Left ventricle myocardium inferior (tissue), 1 donor: ENCODE measurements at regions not wholly inside any gene's neighbourhood (a gene's known extent, or its start where the extent isn't known, plus 50 kb on each side); places are given as distances from the start of the nearest gene placed in this dataset.

Experiments used
- DNase-seq: peaks from one replicate; pipeline ENCODE4 v3.0.0-alpha.2; 2020
- H3K27ac ChIP-seq: fragments of 200-600 bp; replicated peaks from 2 replicates; pipeline ENCODE4 v1.8.0; 2021
- H3K27me3 ChIP-seq: fragments of 200-600 bp; 2 replicates; pipeline ENCODE4 v1.8.0; 2021; ENCODE audit warnings: low read depth
- H3K36me3 ChIP-seq: fragments of 200-600 bp; 2 replicates; pipeline ENCODE4 v1.8.0; 2021
- H3K4me1 ChIP-seq: fragments of 200-600 bp; 2 replicates; pipeline ENCODE4 v1.8.0; 2021
- H3K4me3 ChIP-seq: fragments of 200-600 bp; 2 replicates; pipeline ENCODE4 v1.8.0; 2021; ENCODE audit warnings: mild to moderate bottlenecking, moderate library complexity
- H3K9me3 ChIP-seq: fragments of 200-600 bp; replicated peaks from 2 replicates; pipeline ENCODE4 v1.8.0; 2021
- intact Hi-C: fragments of 100-400 bp; cut with micrococcal nuclease; formaldehyde crosslinking; loops from one replicate; pipeline ENCODE4 v1.11.0; 2022
- TF ChIP-seq, protein P1 (sequence below): fragments of 200-600 bp; IDR thresholded peaks from 2 replicates; pipeline ENCODE4 v1.8.0; 2021; ENCODE audit warnings: antibody characterized with exemption, mild to moderate bottlenecking, borderline replicate concordance
- donor health status: DM: no; HTN: yes; CAD: no; lungs with severe emphysema.

DNA sequence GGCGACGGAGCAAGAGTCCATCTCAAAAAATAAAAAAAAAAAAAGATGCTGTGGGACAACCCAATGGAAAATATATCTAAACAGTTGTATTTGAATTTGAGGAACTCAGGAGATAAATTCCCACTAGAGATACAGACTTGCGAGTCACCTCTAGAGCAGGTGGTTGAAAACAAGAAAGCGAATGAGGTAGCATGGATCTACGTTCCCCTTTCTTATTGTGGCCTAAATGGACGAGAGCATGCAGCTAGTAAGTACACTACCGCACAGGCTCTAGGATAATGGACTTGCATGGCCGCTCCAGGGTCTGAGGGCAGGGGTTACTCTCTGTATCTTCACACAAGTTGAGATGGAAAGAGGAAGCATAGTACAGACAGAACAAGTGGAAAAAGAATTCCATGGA, 63.5 kb upstream of the TGFBR2 start:
- no peaks in the 10 kb centered on the region for H3K27me3 ChIP-seq
- no peaks in the 10 kb centered on the region for H3K9me3 ChIP-seq
- intact Hi-C loops, result no loop called here
- H3K27ac ChIP-seq, result no peak overlapping the region
- peaks cover 14% of the 10 kb centered on the region for H3K4me1 ChIP-seq
- no peak for DNase-seq
- H3K4me3 ChIP-seq, result no peak overlapping the region
- TF ChIP-seq, protein P1, sequence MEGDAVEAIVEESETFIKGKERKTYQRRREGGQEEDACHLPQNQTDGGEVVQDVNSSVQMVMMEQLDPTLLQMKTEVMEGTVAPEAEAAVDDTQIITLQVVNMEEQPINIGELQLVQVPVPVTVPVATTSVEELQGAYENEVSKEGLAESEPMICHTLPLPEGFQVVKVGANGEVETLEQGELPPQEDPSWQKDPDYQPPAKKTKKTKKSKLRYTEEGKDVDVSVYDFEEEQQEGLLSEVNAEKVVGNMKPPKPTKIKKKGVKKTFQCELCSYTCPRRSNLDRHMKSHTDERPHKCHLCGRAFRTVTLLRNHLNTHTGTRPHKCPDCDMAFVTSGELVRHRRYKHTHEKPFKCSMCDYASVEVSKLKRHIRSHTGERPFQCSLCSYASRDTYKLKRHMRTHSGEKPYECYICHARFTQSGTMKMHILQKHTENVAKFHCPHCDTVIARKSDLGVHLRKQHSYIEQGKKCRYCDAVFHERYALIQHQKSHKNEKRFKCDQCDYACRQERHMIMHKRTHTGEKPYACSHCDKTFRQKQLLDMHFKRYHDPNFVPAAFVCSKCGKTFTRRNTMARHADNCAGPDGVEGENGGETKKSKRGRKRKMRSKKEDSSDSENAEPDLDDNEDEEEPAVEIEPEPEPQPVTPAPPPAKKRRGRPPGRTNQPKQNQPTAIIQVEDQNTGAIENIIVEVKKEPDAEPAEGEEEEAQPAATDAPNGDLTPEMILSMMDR, result no peak
- H3K36me3 ChIP-seq, result no peaks in the 10 kb centered on the region

DNA sequence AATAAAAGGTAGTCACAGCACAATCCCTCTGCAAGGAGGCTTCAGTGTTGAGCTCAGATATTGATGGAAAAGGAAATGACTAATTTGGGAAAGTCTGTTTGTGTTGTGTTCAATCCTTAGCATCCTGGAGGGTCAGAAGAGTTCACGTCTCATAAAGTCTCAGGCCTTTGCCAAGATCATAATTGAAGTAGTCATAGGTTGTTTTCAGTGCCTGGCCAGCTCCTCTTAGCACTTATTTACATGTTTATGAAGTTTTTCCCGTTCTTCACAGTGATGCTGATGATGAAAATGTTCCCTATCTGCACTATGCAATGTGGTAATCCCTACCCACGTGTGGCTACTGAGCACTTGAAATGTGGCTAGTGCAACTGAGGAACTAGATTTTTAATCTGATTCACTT, 61.6 kb upstream of the TGFBR2 start:
- intact Hi-C loops, result no loop called here
- Histone ChIP-seq H3K9me3 (no peaks in the 10 kb centered on the region), H3K27me3 (no peaks in the 10 kb centered on the region), H3K4me3 (no peak overlapping the region), H3K36me3 (no peaks in the 10 kb centered on the region), H3K4me1 (peaks cover 23% of the 10 kb centered on the region), H3K27ac (peak overlapping the region; percentile 47)
- TF ChIP-seq, protein P1, result no peak
- no peak for DNase-seq

DNA sequence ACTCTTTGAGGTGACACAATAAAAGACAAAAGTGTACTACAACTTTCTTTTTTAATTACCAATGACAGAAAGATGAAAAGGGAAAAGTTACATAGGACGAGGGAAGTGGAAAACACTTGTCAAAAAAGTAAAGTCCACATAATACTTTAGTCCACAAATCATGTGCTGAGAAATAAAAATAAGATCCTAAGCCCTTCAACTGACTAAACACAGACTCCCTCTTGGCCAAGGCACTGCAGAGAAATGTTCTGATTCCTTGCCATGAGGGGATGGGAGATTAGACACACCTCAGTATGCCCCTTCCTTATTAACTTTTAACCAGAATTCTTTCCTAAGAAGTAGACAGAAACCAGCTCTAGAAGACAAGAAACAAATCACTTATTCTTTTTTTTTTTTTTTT, 59.5 kb upstream of the TGFBR2 start:
- Histone ChIP-seq H3K36me3 (no peaks in the 10 kb centered on the region), H3K9me3 (no peaks in the 10 kb centered on the region), H3K27ac (no peak overlapping the region), H3K27me3 (no peaks in the 10 kb centered on the region), H3K4me1 (peaks cover 38% of the 10 kb centered on the region), H3K4me3 (no peak overlapping the region)
- DNase-seq, result no peak
- TF ChIP-seq, protein P1, result no peak
- intact Hi-C loops, result no loop called here

DNA sequence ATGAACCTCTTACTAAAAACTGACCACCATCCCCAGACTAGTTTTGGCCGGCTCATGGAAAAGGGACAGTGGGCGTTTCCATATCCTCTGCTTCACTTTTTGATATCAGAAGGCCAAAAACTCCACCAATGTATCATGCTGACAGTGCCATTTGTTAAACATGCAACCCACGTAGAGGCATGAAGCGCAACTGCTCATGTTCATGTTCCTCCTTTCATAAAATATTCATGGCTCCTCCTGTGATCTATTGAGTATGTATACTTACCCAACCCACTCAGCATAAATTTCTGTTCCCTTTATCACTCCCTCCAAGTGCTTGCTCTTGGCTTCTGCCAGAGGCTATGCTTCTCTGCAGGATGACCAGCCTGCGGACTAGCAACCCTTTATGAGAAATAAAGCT, 58.7 kb upstream of the TGFBR2 start:
- no peak for DNase-seq
- intact Hi-C loops, result no loop called here

DNA sequence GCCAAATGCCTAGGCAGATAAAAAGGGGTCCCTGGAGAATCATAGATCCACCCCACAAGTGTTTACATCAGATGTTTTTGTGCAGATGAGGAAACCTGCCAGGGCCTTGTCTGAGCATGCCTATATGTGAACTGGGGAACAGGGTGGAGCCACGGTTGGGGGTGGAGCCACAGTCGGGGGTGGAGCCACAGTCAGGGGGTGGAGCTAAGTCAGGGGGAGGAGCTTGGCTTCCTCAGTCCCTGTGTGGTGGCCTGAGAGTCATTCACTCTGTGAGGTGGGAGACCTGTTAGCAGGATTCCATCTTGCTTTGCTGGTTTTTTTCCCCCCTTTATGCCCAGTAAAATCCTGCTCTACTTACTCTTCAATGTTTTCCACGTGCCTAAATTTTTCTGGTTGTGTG, 57.8 kb upstream of the TGFBR2 start:
- no peaks in the 10 kb centered on the region for H3K9me3 ChIP-seq
- H3K4me3 ChIP-seq, result no peak overlapping the region
- no peaks in the 10 kb centered on the region for H3K27me3 ChIP-seq
- peak overlapping the region; percentile 64 for H3K27ac ChIP-seq
- H3K4me1 ChIP-seq, result peaks cover 38% of the 10 kb centered on the region
- no peaks in the 10 kb centered on the region for H3K36me3 ChIP-seq
- TF ChIP-seq, protein P1, result no peak
- intact Hi-C loops, result no loop called here
- no peak for DNase-seq

More for the DNA sequence above, 58.7 kb upstream of the TGFBR2 start:
- TF ChIP-seq, protein P1, result no peak
- Histone ChIP-seq H3K27ac (no peak overlapping the region), H3K9me3 (no peaks in the 10 kb centered on the region), H3K4me1 (peaks cover 38% of the 10 kb centered on the region), H3K36me3 (no peaks in the 10 kb centered on the region), H3K4me3 (no peak overlapping the region), H3K27me3 (no peaks in the 10 kb centered on the region)

DNA sequence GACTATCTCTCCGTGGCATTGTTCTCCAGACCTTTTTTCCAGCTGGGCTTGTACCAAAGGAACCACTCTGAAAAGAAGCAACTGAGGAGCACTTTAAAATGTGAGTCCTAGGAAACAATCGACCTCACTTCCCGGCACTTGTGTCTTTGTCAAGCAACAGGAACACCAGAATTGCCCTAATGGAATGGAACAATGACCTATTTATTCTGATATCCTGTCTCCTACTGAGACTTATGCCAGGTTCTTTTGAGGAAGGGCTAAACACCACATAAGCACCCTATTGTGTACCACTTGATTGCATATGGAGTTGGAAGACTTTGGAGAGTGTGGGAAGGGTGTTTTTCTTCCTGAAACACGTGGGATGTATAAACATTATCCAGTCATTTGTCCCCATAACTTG, 56.8 kb upstream of the TGFBR2 start:
- Histone ChIP-seq H3K4me3 (no peak overlapping the region), H3K4me1 (peaks cover 32% of the 10 kb centered on the region), H3K36me3 (no peaks in the 10 kb centered on the region), H3K9me3 (no peaks in the 10 kb centered on the region), H3K27me3 (no peaks in the 10 kb centered on the region), H3K27ac (peak overlapping the region; percentile 64)
- intact Hi-C loops, result no loop called here
- DNase-seq, result no peak
- TF ChIP-seq, protein P1, result no peak
